Stimulated activated CD4-positive, alpha-beta T cell treated with anti-CD3 and anti-CD28 coated beads, Interleukin-15, amount 100 ng/mL, for 1 hour (primary cell): ENCODE measurements at regions not wholly inside any gene's neighbourhood (a gene's known extent, or its start where the extent isn't known, plus 50 kb on each side); places are given as distances from the start of the nearest gene placed in this dataset.
"Not testable (repeated sequence)": the region's sequence is repeated elsewhere in the genome, so short reads cannot be mapped to it uniquely, and the experiment has no call there.

ENCODE experiments used
- DNase-seq, 2 donors: peaks; one replicate each; pipeline ENCODE4 v3.0.0-alpha.2; 2020; ENCODE audit warnings: low read depth in 1 of 2, low spot score in 1 of 2

GRCh38 chr9:587527-587926 is 254.0 kb upstream of the DMRT1 start:
- DNase-seq = no peak

- no peak for DNase-seq
Observed at GRCh38 chr9:588981-589380, 252.5 kb upstream of the DMRT1 start.

- no peak for DNase-seq
Observed at GRCh38 chr9:589723-590122, 251.8 kb upstream of the DMRT1 start.

GRCh38 chr9:591292-591691 is 250.2 kb upstream of the DMRT1 start:
- DNase-seq = no peak

- DNase-seq = no peak
Observed at GRCh38 chr9:592225-592624, 249.3 kb upstream of the DMRT1 start.

GRCh38 chr9:592733-593132 is 248.8 kb upstream of the DMRT1 start:
- no peak for DNase-seq

GRCh38 chr9:593809-594208 is 247.7 kb upstream of the DMRT1 start:
- DNase-seq = no peak

- DNase-seq = no peak
Observed at GRCh38 chr9:596703-597102, 244.8 kb upstream of the DMRT1 start.

- no peak for DNase-seq
Observed at GRCh38 chr9:600006-600405, 241.5 kb upstream of the DMRT1 start.

GRCh38 chr9:602716-603115 is 238.8 kb upstream of the DMRT1 start:
- no peak for DNase-seq

GRCh38 chr9:603126-603525 is 238.4 kb upstream of the DMRT1 start:
- no peak for DNase-seq

GRCh38 chr9:607417-607816 is 234.1 kb upstream of the DMRT1 start:
- no peak for DNase-seq

- DNase-seq = peak in 1 of 2 donors; percentile 1
Observed at GRCh38 chr9:613771-614347, 227.6 kb upstream of the DMRT1 start.

- DNase-seq = no peak
Observed at GRCh38 chr9:614431-614830, 227.1 kb upstream of the DMRT1 start.

- DNase-seq = no peak
Observed at GRCh38 chr9:615756-616155, 225.7 kb upstream of the DMRT1 start.

GRCh38 chr9:616694-617093 is 224.8 kb upstream of the DMRT1 start:
- DNase-seq = no peak

GRCh38 chr9:617445-618085 is 223.9 kb upstream of the DMRT1 start:
- DNase-seq = no peak

- DNase-seq = no peak
Observed at GRCh38 chr9:618478-618877, 223.0 kb upstream of the DMRT1 start.

- DNase-seq = no peak
Observed at GRCh38 chr9:621201-621855, 220.2 kb upstream of the DMRT1 start.

- DNase-seq = no peak
Observed at GRCh38 chr9:624935-625500, 216.5 kb upstream of the DMRT1 start.

- no peak for DNase-seq
Observed at GRCh38 chr9:625613-626012, 215.9 kb upstream of the DMRT1 start.

- DNase-seq = not testable (repeated sequence)
Observed at GRCh38 chr9:626114-626513, 215.4 kb upstream of the DMRT1 start.
